Epithelial cell of proximal tubule (primary cell): ENCODE measurements at regions not wholly inside any gene's neighbourhood (a gene's known extent, or its start where the extent isn't known, plus 50 kb on each side); places are given as distances from the start of the nearest gene placed in this dataset.

Experiments
- DNase-seq: peaks from one replicate; pipeline ENCODE4 v3.0.0-alpha.2; 2011; ENCODE audit warnings: low read depth
- H3K4me3 ChIP-seq: 2 replicates; pipeline ENCODE4 v1.5.1; 2011; ENCODE audit warnings: low read depth, mild to moderate bottlenecking, low read length
- CTCF ChIP-seq: conservative IDR thresholded peaks from 2 replicates; pipeline ENCODE4 v1.5.1; 2012; ENCODE audit warnings: low read depth, mild to moderate bottlenecking, low read length

- H3K4me3 ChIP-seq, result no peak overlapping the region
- DNase-seq, result no peak
- TF ChIP-seq CTCF, result no peak
Observed at GRCh38 chr9:90259311-90260246, 383.0 kb downstream of the DIRAS2 start.

- DNase-seq, result no peak
- no peak for TF ChIP-seq CTCF
- H3K4me3 ChIP-seq, result no peak overlapping the region
Observed at GRCh38 chr9:90261698-90262097, 380.9 kb downstream of the DIRAS2 start.

GRCh38 chr9:90268613-90269012 is 374.0 kb downstream of the DIRAS2 start:
- no peak for DNase-seq
- TF ChIP-seq CTCF, result no peak
- H3K4me3 ChIP-seq, result no peak overlapping the region

GRCh38 chr9:90271707-90272106 is 370.9 kb downstream of the DIRAS2 start:
- H3K4me3 ChIP-seq, result no peak overlapping the region
- DNase-seq, result no peak
- no peak for TF ChIP-seq CTCF

- no peak overlapping the region for H3K4me3 ChIP-seq
- TF ChIP-seq CTCF, result no peak
- DNase-seq, result no peak
Observed at GRCh38 chr9:90274725-90275124, 367.9 kb downstream of the DIRAS2 start.

- no peak overlapping the region for H3K4me3 ChIP-seq
- no peak for DNase-seq
- no peak for TF ChIP-seq CTCF
Observed at GRCh38 chr9:90285946-90286345, 356.7 kb downstream of the DIRAS2 start.
